Stimulated activated CD4-positive, alpha-beta T cell treated with anti-CD3 and anti-CD28 coated beads, Interleukin-4, amount 100 ng/mL, for 48 hours (primary cell): ENCODE measurements at regions not wholly inside any gene's neighbourhood (a gene's known extent, or its start where the extent isn't known, plus 50 kb on each side); places are given as distances from the start of the nearest gene placed in this dataset.
"Not testable (repeated sequence)": the region's sequence is repeated elsewhere in the genome, so short reads cannot be mapped to it uniquely, and the experiment has no call there.

ENCODE experiments used
- DNase-seq, 2 donors: peaks; one replicate each; pipeline ENCODE4 v3.0.0-alpha.2; 2020; ENCODE audit warnings: low read depth in 2 of 2

GRCh38 chr3:163552659-163552966 is 1525.7 kb downstream of the SI start:
- no peak for DNase-seq

- not testable (repeated sequence) for DNase-seq
Observed at GRCh38 chr3:163551915-163552658, 1526.2 kb downstream of the SI start.

- DNase-seq: no peak
Observed at GRCh38 chr3:163548015-163548414, 1530.3 kb downstream of the SI start.

GRCh38 chr3:163547014-163547685 is 1531.1 kb downstream of the SI start:
- no peak for DNase-seq

GRCh38 chr3:163543662-163544061 is 1534.6 kb downstream of the SI start:
- no peak for DNase-seq

- no peak for DNase-seq
Observed at GRCh38 chr3:163541629-163542028, 1536.7 kb downstream of the SI start.

GRCh38 chr3:163538387-163538786 is 1539.9 kb downstream of the SI start:
- DNase-seq: no peak

- no peak for DNase-seq
Observed at GRCh38 chr3:163533381-163533780, 1544.9 kb downstream of the SI start.

- DNase-seq: no peak
Observed at GRCh38 chr3:163523375-163523774, 1554.9 kb downstream of the SI start.

GRCh38 chr3:163521261-163521660 is 1557.0 kb downstream of the SI start:
- DNase-seq: no peak

GRCh38 chr3:163518065-163518464 is 1560.2 kb downstream of the SI start:
- no peak for DNase-seq

- DNase-seq: no peak
Observed at GRCh38 chr3:163513149-163513657, 1565.1 kb downstream of the SI start.

- DNase-seq: no peak
Observed at GRCh38 chr3:163508206-163508605, 1570.1 kb downstream of the SI start.

- no peak for DNase-seq
Observed at GRCh38 chr3:163504974-163505373, 1573.3 kb downstream of the SI start.

- DNase-seq: not testable (repeated sequence)
Observed at GRCh38 chr3:163499736-163500219, 1578.5 kb downstream of the SI start.

GRCh38 chr3:163498842-163499735 is 1579.2 kb downstream of the SI start:
- DNase-seq: not testable (repeated sequence)

GRCh38 chr3:163491714-163492113 is 1586.6 kb downstream of the SI start:
- no peak for DNase-seq

- peak; percentile 8 to 13 for DNase-seq
Observed at GRCh38 chr3:163490119-163490518, 1588.2 kb downstream of the SI start.

- no peak for DNase-seq
Observed at GRCh38 chr3:163482695-163483094, 1595.6 kb downstream of the SI start.

- no peak for DNase-seq
Observed at GRCh38 chr3:163481738-163482137, 1596.6 kb downstream of the SI start.

GRCh38 chr3:163476179-163476578 is 1602.1 kb downstream of the SI start:
- DNase-seq: no peak

GRCh38 chr3:163474766-163475165 is 1603.5 kb downstream of the SI start:
- DNase-seq: no peak
